CD4-positive, alpha-beta T cell treated with Interleukin-4 for 4 hours (primary cell): ENCODE measurements at regions not wholly inside any gene's neighbourhood (a gene's known extent, or its start where the extent isn't known, plus 50 kb on each side); places are given as distances from the start of the nearest gene placed in this dataset.

Experiments
- DNase-seq: peaks from one replicate; pipeline ENCODE4 v3.0.0-alpha.2; 2020

GRCh38 chr10:123415523-123415922, 250.6 kb upstream of the GPR26 start:
- DNase-seq = no peak

GRCh38 chr10:123417414-123417813, 248.7 kb upstream of the GPR26 start:
- DNase-seq = no peak

GRCh38 chr10:123421461-123421860, 244.7 kb upstream of the GPR26 start:
- DNase-seq = no peak

GRCh38 chr10:123422261-123422660, 243.9 kb upstream of the GPR26 start:
- DNase-seq = no peak

- DNase-seq = no peak
Measured at GRCh38 chr10:123424537-123424936, 241.6 kb upstream of the GPR26 start.

- no peak for DNase-seq
Measured at GRCh38 chr10:123425680-123426079, 240.5 kb upstream of the GPR26 start.

GRCh38 chr10:123427165-123427786, 238.9 kb upstream of the GPR26 start:
- no peak for DNase-seq

GRCh38 chr10:123428391-123428790, 237.8 kb upstream of the GPR26 start:
- DNase-seq = no peak

GRCh38 chr10:123429706-123430221, 236.4 kb upstream of the GPR26 start:
- DNase-seq = no peak

- no peak for DNase-seq
Measured at GRCh38 chr10:123433539-123433938, 232.6 kb upstream of the GPR26 start.

GRCh38 chr10:123434435-123435039, 231.6 kb upstream of the GPR26 start:
- no peak for DNase-seq

GRCh38 chr10:123442901-123443300, 223.3 kb upstream of the GPR26 start:
- no peak for DNase-seq

GRCh38 chr10:123443924-123444323, 222.2 kb upstream of the GPR26 start:
- DNase-seq = no peak

GRCh38 chr10:123445261-123445775, 220.8 kb upstream of the GPR26 start:
- DNase-seq = no peak

- no peak for DNase-seq
Measured at GRCh38 chr10:123446449-123447156, 219.6 kb upstream of the GPR26 start.

GRCh38 chr10:123449234-123449962, 216.8 kb upstream of the GPR26 start:
- no peak for DNase-seq

- DNase-seq = no peak
Measured at GRCh38 chr10:123450956-123451605, 215.1 kb upstream of the GPR26 start.

GRCh38 chr10:123451618-123452245, 214.4 kb upstream of the GPR26 start:
- no peak for DNase-seq

GRCh38 chr10:123454987-123455386, 211.2 kb upstream of the GPR26 start:
- DNase-seq = no peak

- no peak for DNase-seq
Measured at GRCh38 chr10:123455861-123456260, 210.3 kb upstream of the GPR26 start.

- DNase-seq = no peak
Measured at GRCh38 chr10:123458933-123459332, 207.2 kb upstream of the GPR26 start.
